ENCODE measurements at regions not wholly inside any gene's neighbourhood (a gene's known extent, or its start where the extent isn't known, plus 50 kb on each side); places are given as distances from the start of the nearest gene placed in this dataset.
"Not testable (repeated sequence)": the region's sequence is repeated elsewhere in the genome, so short reads cannot be mapped to it uniquely, and the experiment has no call there.

GRCh38 chr6:157748839-157749571 is 74.0 kb upstream of the SNX9 start:
- peaks cover 15% of the 10 kb centered on the region for H3K9me3 Mint-ChIP-seq (ENCODE audit: low read depth)
- DNase-seq (ENCODE audit: low spot score, unreplicated experiment), result no peak
- no peak for TF ChIP-seq CTCF (IDR thresholded peaks at IDR 0.05; ENCODE audit: unreplicated experiment)
- H3K4me3 Mint-ChIP-seq (ENCODE audit: low read depth), result no peak overlapping the region
- H3K27ac Mint-ChIP-seq, result no peak overlapping the region
- no peaks in the 10 kb centered on the region for H3K4me1 Mint-ChIP-seq (ENCODE audit: low read depth)
- H3K36me3 Mint-ChIP-seq (ENCODE audit: insufficient read depth), result no peaks in the 10 kb centered on the region
- H3K27me3 Mint-ChIP-seq, result no peaks in the 10 kb centered on the region

GRCh38 chr6:157750973-157751372 is 72.1 kb upstream of the SNX9 start:
- peaks cover 15% of the 10 kb centered on the region for H3K9me3 Mint-ChIP-seq (ENCODE audit: low read depth)
- not testable (repeated sequence) for H3K4me3 Mint-ChIP-seq (ENCODE audit: low read depth); H3K27ac Mint-ChIP-seq; H3K27me3 Mint-ChIP-seq; H3K4me1 Mint-ChIP-seq (ENCODE audit: low read depth); DNase-seq (ENCODE audit: low spot score, unreplicated experiment); H3K36me3 Mint-ChIP-seq (ENCODE audit: insufficient read depth)

GRCh38 chr6:157751547-157752200 is 71.4 kb upstream of the SNX9 start:
- H3K27ac Mint-ChIP-seq, result no peak overlapping the region
- no peak overlapping the region for H3K4me3 Mint-ChIP-seq (ENCODE audit: low read depth)
- peaks cover under 1% of the 10 kb centered on the region for H3K4me1 Mint-ChIP-seq (ENCODE audit: low read depth)
- H3K36me3 Mint-ChIP-seq (ENCODE audit: insufficient read depth), result no peaks in the 10 kb centered on the region
- no peak for TF ChIP-seq CTCF (IDR thresholded peaks at IDR 0.05; ENCODE audit: unreplicated experiment)
- DNase-seq (ENCODE audit: low spot score, unreplicated experiment), result no peak
- peaks cover 6% of the 10 kb centered on the region for H3K27me3 Mint-ChIP-seq
- H3K9me3 Mint-ChIP-seq (ENCODE audit: low read depth), result peaks cover 15% of the 10 kb centered on the region

GRCh38 chr6:157752879-157753278 is 70.2 kb upstream of the SNX9 start:
- not testable (repeated sequence) for H3K27ac Mint-ChIP-seq; H3K4me3 Mint-ChIP-seq (ENCODE audit: low read depth); DNase-seq (ENCODE audit: low spot score, unreplicated experiment); H3K4me1 Mint-ChIP-seq (ENCODE audit: low read depth); H3K36me3 Mint-ChIP-seq (ENCODE audit: insufficient read depth)
- H3K9me3 Mint-ChIP-seq (ENCODE audit: low read depth), result peaks cover 15% of the 10 kb centered on the region
- H3K27me3 Mint-ChIP-seq, result peaks cover 12% of the 10 kb centered on the region

- no peak for TF ChIP-seq CTCF (IDR thresholded peaks at IDR 0.05; ENCODE audit: unreplicated experiment)
- peaks cover 16% of the 10 kb centered on the region for H3K27me3 Mint-ChIP-seq
- H3K27ac Mint-ChIP-seq, result no peak overlapping the region
- H3K4me1 Mint-ChIP-seq (ENCODE audit: low read depth), result peaks cover 3% of the 10 kb centered on the region
- DNase-seq (ENCODE audit: low spot score, unreplicated experiment), result no peak
- H3K9me3 Mint-ChIP-seq (ENCODE audit: low read depth), result peaks cover 15% of the 10 kb centered on the region
- no peaks in the 10 kb centered on the region for H3K36me3 Mint-ChIP-seq (ENCODE audit: insufficient read depth)
- no peak overlapping the region for H3K4me3 Mint-ChIP-seq (ENCODE audit: low read depth)
Measured at GRCh38 chr6:157753291-157753690, 69.8 kb upstream of the SNX9 start.

- Mint-ChIP-seq H3K27me3 (peaks cover 21% of the 10 kb centered on the region), H3K9me3 (ENCODE audit: low read depth) (peaks cover 15% of the 10 kb centered on the region)
- DNase-seq (ENCODE audit: low spot score, unreplicated experiment); H3K36me3 Mint-ChIP-seq (ENCODE audit: insufficient read depth); H3K4me1 Mint-ChIP-seq (ENCODE audit: low read depth); H3K27ac Mint-ChIP-seq; H3K4me3 Mint-ChIP-seq (ENCODE audit: low read depth): not testable (repeated sequence)
Measured at GRCh38 chr6:157753801-157754200, 69.2 kb upstream of the SNX9 start.

- Mint-ChIP-seq H3K27ac (no peak overlapping the region), H3K27me3 (peaks cover 21% of the 10 kb centered on the region), H3K36me3 (ENCODE audit: insufficient read depth) (no peaks in the 10 kb centered on the region), H3K9me3 (ENCODE audit: low read depth) (peaks cover 15% of the 10 kb centered on the region), H3K4me3 (ENCODE audit: low read depth) (no peak overlapping the region), H3K4me1 (ENCODE audit: low read depth) (peaks cover 3% of the 10 kb centered on the region)
- no peak for TF ChIP-seq CTCF (IDR thresholded peaks at IDR 0.05; ENCODE audit: unreplicated experiment)
- DNase-seq (ENCODE audit: low spot score, unreplicated experiment), result no peak
Measured at GRCh38 chr6:157754351-157754750, 68.7 kb upstream of the SNX9 start.
